Hepatocyte (in vitro differentiated cells): ENCODE measurements at regions not wholly inside any gene's neighbourhood (a gene's known extent, or its start where the extent isn't known, plus 50 kb on each side); places are given as distances from the start of the nearest gene placed in this dataset.
"Not testable (repeated sequence)": the region's sequence is repeated elsewhere in the genome, so short reads cannot be mapped to it uniquely, and the experiment has no call there.

Experiments used
- CTCF ChIP-seq: fragments of 200-600 bp; sonication (generic); IDR thresholded peaks from 2 replicates; pipeline ENCODE4 v1.5.1; 2016; ENCODE audit warnings: antibody characterized with exemption, mild to moderate bottlenecking; ENCODE audit not compliant: poor library complexity
- EZH2phosphoT487 ChIP-seq: fragments of 200-600 bp; sonication (generic); IDR thresholded peaks from one replicate; pipeline ENCODE4 v1.6.1; 2018; ENCODE audit warnings: antibody characterized with exemption, mild to moderate bottlenecking, low read depth, moderate library complexity; ENCODE audit not compliant: unreplicated experiment, severe bottlenecking

DNA sequence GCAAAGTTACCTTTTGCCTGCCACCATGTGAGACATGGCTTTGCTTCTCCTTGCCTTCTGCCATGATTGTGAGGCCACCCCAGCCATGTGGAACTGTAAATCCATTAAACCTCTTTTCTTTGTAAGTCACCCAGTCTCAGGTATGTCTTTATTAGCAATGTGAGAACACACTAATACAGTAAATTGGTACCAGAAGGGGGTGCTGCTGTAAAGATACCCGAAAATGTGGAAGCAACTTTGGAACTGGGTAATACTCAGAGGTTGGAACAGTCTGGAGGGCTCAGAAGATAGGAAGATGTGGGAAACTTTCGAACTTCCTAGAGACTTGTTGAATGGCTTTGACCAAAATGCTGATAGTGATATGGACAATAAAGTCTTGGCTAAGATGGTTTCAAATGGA lies 184.8 kb upstream of the LHX8 start:
- TF ChIP-seq CTCF, EZH2phosphoT487: not testable (repeated sequence)
